ENCODE measurements at regions not wholly inside any gene's neighbourhood (a gene's known extent, or its start where the extent isn't known, plus 50 kb on each side); places are given as distances from the start of the nearest gene placed in this dataset.

DNA sequence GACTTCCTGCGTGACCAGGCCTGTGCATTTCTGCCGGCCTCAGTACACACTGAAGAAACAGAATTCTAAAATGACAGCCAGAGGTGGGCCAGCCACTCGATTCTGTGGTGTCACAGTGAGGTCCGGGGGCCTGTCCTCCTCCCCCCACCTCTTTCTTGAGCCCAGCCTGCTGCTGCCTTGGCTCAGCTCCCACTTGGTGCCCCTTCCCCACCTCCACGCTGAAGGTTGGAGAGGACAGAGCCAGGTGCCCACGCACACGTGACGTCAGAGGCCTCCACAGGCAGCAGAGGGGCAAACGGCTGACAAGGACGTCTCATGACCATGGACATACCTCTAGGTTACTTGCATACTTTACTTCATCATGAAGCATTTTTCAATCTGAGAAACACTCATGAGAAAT, 78.0 kb upstream of the SHANK2 start:
- Histone ChIP-seq H3K9me3 (no peaks in the 10 kb centered on the region), H3K27me3 (no peaks in the 10 kb centered on the region), H3K36me3 (no peaks in the 10 kb centered on the region), H3K4me1 (no peaks in the 10 kb centered on the region), H3K27ac (no peak overlapping the region), H3K4me3 (no peak overlapping the region)
- no peak for TF ChIP-seq POLR2A (IDR thresholded peaks at IDR 0.05)
- TF ChIP-seq, protein P1, sequence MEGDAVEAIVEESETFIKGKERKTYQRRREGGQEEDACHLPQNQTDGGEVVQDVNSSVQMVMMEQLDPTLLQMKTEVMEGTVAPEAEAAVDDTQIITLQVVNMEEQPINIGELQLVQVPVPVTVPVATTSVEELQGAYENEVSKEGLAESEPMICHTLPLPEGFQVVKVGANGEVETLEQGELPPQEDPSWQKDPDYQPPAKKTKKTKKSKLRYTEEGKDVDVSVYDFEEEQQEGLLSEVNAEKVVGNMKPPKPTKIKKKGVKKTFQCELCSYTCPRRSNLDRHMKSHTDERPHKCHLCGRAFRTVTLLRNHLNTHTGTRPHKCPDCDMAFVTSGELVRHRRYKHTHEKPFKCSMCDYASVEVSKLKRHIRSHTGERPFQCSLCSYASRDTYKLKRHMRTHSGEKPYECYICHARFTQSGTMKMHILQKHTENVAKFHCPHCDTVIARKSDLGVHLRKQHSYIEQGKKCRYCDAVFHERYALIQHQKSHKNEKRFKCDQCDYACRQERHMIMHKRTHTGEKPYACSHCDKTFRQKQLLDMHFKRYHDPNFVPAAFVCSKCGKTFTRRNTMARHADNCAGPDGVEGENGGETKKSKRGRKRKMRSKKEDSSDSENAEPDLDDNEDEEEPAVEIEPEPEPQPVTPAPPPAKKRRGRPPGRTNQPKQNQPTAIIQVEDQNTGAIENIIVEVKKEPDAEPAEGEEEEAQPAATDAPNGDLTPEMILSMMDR (IDR thresholded peaks at IDR 0.05) = no peak
- no peak for DNase-seq
- intact Hi-C loops (cut with DNase I; ENCODE audit: low total_unique reads) = no loop called here

DNA sequence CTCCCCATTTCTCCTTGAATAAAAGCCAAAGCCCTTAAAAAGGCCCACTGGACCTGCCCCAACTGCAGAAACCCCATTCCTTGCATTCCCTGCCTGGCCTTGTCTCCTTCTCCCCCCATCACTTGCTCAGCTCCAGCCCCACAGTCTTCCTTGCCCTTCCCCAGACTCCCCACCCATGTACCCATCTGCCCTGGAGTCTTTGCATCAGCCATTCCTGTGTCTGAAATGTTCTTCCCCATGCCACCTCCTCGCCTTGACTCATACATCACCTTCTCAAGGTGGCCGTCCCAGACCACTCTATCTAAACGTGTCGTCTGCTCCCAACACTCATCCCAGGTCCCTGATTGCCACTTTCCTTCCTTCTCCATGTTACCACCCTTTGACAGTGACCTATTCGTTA, 77.4 kb upstream of the SHANK2 start:
- no peak for DNase-seq
- Histone ChIP-seq H3K4me3 (no peak overlapping the region), H3K9me3 (no peaks in the 10 kb centered on the region), H3K4me1 (no peaks in the 10 kb centered on the region), H3K36me3 (no peaks in the 10 kb centered on the region), H3K27me3 (no peaks in the 10 kb centered on the region), H3K27ac (no peak overlapping the region)
- intact Hi-C loops (cut with DNase I; ENCODE audit: low total_unique reads) = no loop called here
- TF ChIP-seq POLR2A (IDR thresholded peaks at IDR 0.05) = no peak
- TF ChIP-seq, protein P1 (IDR thresholded peaks at IDR 0.05) = no peak

DNA sequence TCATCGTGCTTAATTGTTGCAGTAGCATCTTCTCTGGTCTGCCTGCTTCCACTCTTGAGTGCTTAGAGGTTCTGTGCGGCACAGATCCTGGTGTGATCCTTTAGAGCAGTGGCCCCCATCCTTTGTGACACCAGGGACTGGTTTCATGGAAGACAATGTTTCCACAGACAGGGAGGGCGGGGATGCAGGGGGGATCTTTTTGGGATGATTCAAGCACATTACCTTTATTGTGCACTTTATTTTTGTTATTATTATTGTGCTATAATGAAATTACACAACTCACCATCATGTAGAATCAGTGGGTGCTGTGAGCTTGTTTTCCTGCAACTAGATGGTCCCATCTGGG, 76.8 kb upstream of the SHANK2 start:
- no peaks in the 10 kb centered on the region for H3K4me1 ChIP-seq
- no peaks in the 10 kb centered on the region for H3K27me3 ChIP-seq
- no peaks in the 10 kb centered on the region for H3K36me3 ChIP-seq
- no peak overlapping the region for H3K27ac ChIP-seq
- no peak overlapping the region for H3K4me3 ChIP-seq
- H3K9me3 ChIP-seq = no peaks in the 10 kb centered on the region
- no peak for DNase-seq
- TF ChIP-seq POLR2A (IDR thresholded peaks at IDR 0.05) = no peak
- TF ChIP-seq, protein P1 (IDR thresholded peaks at IDR 0.05) = no peak
- intact Hi-C loops (cut with DNase I; ENCODE audit: low total_unique reads) = no loop called here

DNA sequence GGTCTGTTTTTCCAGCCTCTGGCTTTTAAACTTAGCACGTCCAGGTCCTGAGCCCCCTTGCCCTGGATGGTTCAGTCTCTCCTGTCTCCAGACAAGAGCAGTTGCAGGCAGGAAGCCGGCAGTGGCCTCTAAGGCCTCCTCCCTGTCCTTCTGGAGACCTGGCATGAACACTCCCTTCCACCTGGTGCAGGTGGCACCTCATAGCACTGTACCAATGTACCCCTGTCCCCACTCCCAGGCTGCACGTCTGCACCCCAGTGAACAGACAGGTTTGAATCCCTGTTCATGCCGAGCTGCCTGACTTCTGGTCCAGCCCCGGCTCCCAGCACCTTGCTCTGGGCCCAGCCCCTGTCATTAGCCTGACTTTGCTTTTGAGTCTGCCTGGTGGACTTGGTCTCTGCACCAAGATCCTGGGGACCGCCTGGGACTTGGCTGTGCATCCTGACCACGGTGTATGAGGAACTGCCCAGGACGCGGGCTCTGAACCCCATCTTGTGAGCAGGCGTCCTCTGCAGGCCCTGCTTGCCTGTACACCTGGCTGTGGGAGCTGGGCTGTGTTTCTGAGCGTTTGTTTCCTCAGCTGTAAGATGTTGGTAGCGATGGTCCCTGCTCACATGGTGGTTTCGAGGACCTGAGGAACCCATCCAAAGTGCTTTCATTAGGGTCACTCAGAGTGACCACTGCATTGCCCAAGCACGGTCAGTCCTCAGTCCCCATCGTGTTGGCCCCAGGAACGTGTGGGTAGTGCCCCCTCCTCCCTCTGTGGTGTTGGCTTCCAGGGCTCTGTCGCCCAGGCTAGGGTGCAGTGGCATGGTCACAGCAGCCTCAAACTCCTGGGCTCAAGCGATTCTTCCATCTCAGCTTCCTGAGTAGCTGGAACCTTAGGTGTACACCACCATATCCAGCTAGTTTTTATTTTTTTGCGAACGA, 75.0 kb upstream of the SHANK2 start:
- Histone ChIP-seq H3K36me3 (no peaks in the 10 kb centered on the region), H3K9me3 (no peaks in the 10 kb centered on the region), H3K4me1 (no peaks in the 10 kb centered on the region), H3K4me3 (no peak overlapping the region), H3K27ac (no peak overlapping the region), H3K27me3 (no peaks in the 10 kb centered on the region)
- DNase-seq = no peak
- intact Hi-C loops (cut with DNase I; ENCODE audit: low total_unique reads) = no loop called here
- no peak for TF ChIP-seq POLR2A (IDR thresholded peaks at IDR 0.05)
- TF ChIP-seq, protein P1 (IDR thresholded peaks at IDR 0.05) = no peak

DNA sequence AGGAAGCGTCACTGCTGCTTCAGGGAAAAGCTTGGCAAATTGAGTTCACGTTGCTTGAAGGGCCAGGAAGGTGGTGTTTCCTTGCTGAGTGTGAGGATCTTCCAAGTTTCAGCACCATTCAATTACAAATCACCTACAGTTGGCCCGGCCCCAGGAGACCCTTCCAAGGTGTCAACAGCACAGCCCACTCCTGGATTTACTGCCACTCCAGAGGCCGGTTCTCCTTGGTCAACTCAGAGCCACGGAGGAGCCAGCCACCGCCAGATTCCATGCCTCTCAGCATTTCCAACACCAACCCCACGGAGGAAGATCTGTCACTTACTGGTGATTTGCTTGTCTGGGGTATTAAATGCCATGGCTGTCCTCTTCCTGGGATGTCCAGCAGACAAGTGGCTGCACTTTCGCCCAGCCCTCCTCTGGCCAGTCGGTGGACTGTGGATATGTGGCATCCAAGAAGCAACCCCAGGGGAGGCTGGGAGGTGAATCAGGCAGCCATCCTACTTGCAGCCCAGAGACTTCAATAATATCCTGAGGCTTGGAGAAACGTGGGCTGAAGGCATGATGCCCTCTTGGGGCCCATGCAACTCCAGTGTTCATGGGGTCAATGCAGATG, 74.1 kb upstream of the SHANK2 start:
- DNase-seq = no peak
- Histone ChIP-seq H3K36me3 (no peaks in the 10 kb centered on the region), H3K4me1 (no peaks in the 10 kb centered on the region), H3K27me3 (no peaks in the 10 kb centered on the region), H3K9me3 (no peaks in the 10 kb centered on the region), H3K4me3 (no peak overlapping the region), H3K27ac (no peak overlapping the region)
- intact Hi-C loops (cut with DNase I; ENCODE audit: low total_unique reads) = no loop called here
- TF ChIP-seq, protein P1 (IDR thresholded peaks at IDR 0.05) = no peak
- TF ChIP-seq POLR2A (IDR thresholded peaks at IDR 0.05) = no peak

Data from uterus (tissue), 3 donors.